Islet precursor cell (in vitro differentiated cells): ENCODE measurements at regions not wholly inside any gene's neighbourhood (a gene's known extent, or its start where the extent isn't known, plus 50 kb on each side); places are given as distances from the start of the nearest gene placed in this dataset.

Experiments
- DNase-seq: peaks from one replicate; pipeline ENCODE4 v3.0.0-alpha.2; 2018

DNA sequence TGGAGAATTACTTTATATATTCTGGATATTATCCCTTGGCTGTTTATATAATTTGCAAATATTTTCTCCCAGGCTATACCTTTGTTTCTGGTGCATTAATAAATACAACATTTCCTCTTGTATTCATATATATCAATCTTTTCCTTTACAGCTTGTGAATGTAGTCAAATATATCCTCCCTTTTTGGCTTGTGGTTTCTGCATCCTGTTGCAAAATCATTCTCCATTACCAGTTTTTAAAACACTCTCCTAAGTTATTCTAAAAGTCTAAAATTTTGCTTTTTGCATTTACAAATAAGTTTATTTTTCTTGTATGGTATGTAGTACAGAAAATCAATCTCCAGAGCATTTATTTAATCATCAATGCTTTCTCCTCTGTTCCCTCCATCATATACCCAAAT is 909.4 kb downstream of the ADGRL2 start:
- DNase-seq = no peak

DNA sequence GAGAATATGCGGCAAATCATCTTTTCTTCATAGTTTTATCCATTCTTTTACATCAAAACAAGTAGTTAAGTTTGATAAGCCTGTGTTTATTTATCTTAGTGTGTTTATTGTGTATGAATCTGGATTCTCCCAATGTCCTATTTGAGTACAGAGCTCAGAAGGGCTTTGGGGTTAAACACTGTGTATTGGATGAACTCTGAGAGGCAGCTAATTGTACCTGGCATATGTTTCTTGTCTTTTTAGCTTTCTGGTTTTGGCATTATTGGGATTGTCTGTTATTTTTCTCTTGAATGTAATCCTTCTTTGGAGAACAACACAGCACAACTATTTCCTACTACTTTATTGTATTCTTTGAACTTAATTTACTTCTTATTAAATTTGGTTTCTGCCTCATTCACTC is 906.9 kb downstream of the ADGRL2 start:
- DNase-seq = no peak

DNA sequence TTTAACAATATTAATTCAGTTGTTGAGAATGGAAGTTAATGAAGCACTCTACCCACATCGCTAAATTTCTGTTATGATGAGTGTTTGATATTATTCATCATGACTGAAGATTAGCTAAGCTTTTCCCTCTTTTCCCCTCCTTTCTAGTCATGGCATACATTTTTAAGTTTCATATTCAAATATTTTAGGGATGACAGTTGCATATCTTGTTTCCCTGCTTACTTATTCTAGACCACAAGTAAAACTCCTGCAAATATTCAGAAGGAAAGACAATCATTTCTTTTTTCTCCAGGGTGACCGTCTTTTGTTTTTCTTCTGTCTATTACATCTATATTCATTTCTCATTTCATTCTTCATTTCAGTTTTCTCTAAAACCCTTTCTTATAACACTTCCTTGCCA is 906.0 kb downstream of the ADGRL2 start:
- no peak for DNase-seq

DNA sequence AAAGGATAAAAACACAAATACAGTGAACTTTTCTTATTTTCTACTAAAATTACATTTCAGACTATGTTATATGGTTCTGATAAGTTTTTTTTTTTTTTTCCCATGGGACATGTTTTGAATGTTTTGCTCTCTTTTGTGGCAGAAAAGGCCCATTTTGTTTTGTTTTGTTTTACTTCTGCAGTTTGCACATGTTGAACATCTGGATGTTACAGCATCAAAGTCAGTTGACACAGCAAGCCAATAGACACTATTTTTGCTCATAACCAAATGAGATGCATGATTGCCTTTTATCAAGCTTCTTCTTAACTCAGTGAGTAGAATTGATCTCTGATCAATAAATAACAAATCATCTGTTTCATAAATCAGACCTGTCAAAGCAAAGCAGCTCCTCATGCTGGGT is 904.2 kb downstream of the ADGRL2 start:
- no peak for DNase-seq

DNA sequence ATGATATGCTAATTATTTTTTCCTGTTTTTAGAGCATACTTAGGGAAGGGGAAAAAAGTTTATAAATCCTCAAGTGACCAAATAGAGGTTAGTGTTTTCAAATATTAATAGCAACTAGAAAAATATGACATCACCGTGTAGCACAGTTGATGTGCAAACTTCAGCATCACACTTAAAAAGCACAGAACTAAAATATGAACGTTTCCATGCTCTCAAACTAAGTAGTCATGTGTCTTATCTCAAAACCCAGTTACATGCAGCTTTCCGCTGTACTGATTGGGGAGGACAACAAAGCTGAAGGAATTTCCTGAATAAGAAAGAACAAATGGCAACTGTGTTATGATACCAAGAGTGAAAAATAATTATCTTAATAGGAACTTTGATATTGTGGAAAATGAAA is 903.7 kb downstream of the ADGRL2 start:
- no peak for DNase-seq

DNA sequence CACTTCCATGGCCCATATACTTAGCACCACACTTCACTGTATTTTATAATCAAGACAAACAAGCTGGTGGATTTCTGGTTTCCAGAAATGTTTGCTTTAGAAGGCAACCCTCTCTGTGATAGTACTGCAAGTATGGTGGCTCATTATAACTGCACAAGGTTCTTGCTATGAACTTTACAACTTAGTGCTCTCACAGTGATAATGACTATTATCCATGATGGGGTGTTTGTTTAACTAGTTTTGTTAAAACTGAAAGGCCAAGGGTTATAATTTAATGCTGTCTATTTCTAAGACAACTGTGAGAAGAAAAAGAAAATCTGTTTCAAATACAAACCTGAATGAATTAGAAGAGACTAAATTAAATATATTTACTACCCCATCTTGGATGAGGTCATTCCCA is 903.2 kb downstream of the ADGRL2 start:
- DNase-seq = no peak

DNA sequence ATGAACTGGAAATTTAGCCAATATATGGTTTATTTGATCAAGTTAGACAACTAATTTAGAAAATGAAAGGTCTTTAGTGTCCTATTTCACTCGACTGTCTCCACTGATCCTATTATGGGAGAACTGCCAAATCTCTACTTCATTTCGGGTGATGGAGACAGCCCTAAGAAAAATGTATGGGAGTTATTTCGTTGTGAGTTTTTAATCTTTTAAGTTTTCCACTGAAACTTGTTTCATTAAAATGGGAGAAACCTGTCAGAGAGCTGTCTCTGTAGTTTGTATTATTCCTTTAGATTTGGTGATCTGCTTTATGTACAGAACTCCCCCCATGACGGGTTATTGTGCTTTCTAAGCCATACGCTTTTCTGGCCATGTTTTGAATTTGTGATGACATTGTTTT is 899.7 kb downstream of the ADGRL2 start:
- no peak for DNase-seq

DNA sequence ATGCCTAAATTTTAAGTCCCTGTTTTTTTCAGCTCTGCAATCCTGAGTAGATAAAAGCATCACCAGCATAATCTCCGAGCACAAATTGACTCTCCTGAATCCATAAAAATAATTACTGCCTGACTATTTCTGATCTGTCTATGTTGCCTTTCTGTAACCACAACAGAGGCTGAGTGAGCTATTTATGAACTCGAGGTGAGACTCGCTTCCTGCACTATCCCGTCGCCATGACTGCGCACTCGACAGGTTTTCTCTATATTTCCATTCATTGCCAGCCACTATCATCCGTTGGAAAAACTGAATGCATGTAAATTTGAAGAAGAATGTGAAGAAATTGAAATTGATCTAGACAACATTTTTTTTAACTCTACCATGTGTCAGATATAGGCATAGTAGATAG is 897.2 kb downstream of the ADGRL2 start:
- DNase-seq = no peak

DNA sequence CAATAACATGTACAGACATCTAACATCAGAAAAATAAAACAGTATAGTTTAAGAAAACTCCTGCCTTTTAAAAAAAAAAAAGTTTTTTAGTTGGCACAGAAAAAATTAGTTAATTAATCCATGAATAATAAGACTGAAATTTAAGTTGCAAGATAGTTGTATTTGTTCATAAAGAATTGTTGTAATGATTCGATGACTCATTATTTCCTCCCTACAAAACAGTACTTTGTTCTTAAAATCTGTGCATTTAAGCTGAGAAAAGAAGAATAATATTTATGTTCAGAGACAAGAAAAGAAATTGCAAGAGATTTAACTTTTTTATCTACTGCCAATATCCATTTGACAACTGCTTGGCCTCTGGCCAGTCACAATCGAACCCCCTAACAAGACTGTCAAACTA is 894.7 kb downstream of the ADGRL2 start:
- no peak for DNase-seq

DNA sequence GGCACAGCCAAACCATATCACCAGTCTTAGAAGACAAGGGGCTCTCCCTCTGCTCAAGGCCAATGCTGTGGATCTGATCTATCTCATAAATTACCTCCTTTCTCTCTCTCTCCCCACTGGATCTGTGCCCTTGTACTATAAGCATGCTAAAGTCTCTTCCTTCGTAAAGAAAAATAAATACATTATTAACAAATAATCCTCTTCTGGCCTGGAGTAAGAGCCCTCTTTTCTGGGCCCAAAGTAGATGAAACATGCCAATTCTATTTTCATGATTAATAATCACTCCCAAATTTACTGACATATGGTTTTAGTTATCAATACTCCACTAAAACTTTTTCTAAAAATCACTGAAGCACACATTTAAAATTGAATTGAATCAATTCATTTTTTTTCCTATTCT is 889.7 kb downstream of the ADGRL2 start:
- no peak for DNase-seq

DNA sequence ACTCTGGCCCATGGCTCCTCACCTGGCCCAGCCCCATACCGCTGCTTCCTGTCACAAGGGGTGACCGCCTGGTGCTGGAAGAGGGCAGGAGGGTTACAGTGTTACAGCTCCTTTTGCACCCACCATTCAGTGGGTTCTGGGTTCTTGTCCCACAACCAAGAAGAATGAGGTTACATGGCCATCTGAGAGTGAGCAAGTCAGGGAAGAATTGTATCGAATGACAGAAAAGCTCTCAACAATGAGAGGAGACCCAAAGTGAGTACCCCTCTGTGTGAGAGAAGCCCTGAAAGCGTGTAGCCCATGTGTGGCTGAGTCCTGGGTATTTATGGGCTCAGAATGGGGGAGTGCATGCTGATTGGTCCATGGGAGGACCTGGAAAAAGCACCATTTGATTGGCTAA is 888.5 kb downstream of the ADGRL2 start:
- DNase-seq = no peak

DNA sequence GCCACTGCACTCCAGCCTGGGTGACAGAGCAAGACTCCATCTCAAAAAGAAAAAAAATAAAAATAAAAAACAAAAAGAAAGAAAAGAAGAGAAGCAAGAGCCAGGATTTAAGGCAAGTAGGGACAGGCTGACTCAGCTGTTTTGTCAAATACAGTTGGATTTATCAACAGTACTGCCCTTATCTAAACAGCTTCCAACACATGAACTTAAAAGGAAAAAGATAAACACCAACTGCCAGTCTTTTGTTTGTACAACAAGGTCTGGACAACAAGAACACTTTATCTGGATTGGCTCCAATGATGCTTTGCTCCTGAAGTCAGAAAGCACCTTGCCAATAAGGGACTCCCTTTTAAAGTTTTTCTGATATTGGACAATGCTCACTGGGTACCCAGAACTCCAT is 886.0 kb downstream of the ADGRL2 start:
- DNase-seq = no peak

DNA sequence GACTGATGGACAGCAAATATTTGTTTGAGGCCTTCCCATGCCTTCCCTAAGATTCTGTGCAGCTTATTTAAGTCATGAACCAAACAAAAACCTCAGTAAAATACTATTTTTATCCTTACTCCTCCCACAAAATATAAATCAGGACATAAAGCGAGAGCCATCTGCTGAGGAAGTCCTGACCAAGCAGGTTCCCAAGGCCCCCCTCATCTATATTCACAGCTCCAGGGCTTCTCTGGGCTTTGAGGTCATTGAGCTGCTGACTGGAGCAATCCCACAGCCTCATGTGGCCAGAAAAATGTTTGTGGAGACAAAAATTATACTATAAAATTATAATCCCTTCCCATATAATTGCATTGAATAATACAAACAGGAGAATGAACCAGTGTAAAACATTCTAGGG is 846.2 kb downstream of the ADGRL2 start:
- DNase-seq = no peak

DNA sequence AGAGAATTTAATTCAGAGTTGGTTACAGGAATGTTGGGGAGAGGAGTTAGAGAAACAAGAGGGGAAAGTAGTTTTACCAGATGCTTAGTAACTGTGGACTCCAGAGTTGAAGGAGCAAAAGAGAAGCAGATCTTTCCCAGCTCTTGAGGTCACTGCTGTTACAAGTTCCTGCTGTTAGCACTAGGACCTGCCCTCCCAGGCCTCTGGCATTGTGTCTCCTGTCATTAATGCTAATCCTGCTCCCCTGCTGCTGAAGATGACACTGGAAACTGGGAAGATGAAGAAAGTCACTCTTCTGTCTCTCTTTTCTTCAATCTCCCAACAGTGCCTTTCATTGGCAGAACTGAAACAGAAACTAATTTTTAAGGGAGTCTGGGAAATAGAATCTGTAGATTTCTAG is 845.6 kb downstream of the ADGRL2 start:
- DNase-seq = no peak

DNA sequence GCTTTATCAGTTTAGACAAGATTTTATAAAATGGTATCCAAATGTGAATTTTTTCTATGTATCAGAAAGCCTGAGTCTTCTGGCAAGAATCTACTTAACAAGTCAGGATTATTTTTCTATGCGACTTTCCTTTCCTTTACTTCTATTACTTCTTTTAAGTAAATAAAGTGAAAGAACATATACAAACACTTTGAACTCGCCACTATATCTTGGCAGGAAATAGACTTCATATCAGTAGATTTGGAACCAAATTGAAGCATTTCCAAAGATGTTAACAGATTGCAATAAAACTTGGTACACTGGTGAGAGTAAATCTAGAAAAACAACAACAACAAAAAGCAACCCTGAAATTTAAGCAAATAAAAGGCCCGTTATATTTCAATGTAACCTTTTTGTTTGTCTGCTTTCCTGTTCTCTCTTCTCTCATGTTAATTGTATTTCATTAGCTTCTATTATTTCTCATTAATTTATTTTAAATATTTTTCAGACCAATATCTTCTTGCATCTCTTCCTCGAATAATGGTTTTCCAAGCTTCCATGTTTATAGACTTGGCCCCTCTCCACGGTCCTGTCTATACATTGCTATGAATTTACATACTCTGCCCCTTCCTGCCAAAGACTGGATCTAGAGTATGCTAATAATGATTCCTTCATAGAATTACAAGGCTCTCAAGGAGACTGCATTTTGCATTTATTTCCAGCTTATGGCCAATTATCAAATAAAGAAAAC is 843.6 kb downstream of the ADGRL2 start:
- DNase-seq = no peak

DNA sequence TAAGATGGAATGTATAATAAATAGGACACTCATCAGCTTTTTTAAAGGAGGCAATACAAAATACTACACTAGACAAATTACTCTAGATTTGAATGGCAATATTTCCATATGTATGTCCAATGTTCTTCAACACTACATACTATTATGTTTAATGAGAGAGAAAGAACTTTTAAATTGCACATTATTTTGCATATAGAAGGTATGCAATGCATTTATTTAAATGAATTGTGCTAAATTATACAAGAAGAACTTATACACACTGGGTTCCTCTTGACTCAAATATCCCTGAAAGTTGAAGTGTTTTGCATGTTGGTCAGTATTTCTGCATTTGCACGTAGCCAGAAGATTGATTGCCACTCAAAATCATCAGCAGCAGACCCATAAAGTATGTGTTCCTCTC is 839.6 kb downstream of the ADGRL2 start:
- DNase-seq = no peak

DNA sequence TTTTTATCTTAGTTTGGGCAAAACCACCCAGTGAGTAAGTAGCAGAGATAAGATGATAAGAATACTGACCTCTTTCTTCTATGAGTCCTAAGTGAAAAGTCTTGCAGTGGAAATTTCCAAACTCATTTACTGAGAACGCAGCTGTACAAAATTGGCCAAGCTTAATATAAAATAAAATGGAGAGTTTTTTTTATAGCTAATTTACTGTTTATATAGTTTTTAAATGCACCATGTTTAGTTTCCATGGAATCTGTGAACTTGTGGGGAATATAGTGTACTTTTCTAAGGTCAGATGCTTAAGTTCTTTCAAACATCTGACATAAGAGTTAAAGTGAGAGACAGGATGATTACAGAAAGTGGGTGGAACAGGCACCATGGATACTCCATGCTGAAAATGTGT is 833.5 kb downstream of the ADGRL2 start:
- DNase-seq = no peak

DNA sequence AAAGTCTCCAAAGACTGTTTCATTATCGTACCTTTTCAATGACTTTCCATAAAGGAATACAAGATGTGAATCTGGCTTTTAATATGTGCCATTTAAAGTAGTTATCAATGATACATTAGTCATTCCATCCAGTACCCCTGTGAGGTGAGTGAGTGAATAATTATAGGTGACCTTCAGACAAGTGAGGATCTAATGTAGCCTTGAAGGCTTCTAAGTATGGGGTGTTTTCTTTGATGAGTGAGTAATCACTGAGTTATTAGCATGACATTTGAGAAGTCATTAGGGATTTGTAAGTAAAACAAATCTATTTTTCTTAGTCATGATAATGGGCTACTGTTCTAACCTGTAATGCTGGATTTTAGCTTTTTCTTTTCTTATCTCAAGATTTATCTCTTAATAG is 831.4 kb downstream of the ADGRL2 start:
- DNase-seq = no peak

DNA sequence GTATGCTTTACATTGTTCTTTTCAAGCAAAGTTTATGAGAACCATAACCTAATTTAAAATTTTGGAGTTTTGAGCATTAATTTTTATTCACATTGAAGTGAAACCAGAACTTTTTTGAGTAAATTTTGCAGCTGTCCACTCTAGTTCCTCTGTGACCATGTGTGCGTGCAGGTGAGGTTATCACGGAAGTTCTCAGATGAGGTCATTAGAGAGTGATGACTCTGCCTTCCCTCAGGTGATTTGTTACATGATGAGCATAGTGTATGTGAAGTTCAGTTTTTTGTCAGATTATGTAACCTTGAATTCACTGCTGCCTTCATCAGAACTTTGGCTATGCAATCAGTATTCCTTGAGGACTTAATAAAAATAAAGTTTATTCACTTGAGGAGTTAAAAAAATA is 828.2 kb downstream of the ADGRL2 start:
- DNase-seq = no peak

DNA sequence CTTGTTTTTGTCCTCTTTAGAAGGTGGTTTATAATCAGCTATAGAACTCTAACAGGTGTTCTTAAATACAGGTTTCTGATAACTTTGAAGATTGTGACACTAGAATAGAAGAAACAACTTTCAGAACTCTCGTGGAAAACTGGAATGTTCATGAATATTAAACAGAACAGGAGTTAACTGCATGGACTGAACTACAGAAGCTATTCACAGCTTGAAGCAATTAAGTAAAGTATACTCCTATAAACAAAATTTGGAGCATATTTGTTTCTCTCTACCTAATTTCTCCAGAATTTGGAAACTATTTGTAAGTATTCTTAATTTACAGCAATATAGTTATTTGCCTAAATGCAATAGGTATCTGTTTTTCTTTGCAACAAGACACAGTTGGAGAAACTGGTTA is 824.8 kb downstream of the ADGRL2 start:
- DNase-seq = no peak

DNA sequence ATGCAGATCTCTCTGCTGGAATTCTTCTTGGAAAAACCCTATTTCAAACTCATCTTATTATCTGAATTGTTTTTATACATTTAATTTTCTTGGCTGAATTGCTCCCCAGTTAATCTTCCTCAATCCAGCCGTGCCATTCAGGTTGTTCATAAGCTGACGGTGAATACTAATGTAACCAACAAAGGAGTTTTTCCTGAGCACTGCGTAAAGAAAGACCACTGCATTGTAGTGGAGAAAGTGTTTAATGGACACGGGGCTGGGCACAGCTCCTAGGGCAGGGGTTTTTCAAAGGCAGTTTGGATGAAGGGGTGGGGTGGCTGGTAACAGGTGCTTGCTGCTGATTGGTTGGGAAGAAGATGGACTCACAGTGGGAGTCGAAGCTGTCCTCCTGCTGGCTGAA is 820.3 kb downstream of the ADGRL2 start:
- no peak for DNase-seq

DNA sequence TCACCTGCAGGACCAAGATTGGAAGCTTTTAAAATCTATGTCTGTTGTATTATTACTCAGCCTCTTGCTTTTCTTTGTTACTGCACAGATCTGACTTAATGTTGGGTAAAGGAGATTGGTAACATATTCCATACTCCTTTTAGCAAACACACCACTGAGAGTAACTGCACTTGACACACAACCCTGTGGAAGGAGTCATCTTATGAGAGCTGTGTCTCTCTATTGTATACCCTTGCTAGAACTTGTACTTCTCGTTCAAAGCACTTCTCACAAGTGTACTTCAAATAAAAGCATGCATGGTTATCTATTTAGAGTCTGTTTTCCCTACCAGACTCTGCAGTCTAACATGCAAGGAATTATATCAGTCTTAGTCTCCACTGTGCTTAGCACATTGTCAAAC is 813.4 kb downstream of the ADGRL2 start:
- DNase-seq = no peak

DNA sequence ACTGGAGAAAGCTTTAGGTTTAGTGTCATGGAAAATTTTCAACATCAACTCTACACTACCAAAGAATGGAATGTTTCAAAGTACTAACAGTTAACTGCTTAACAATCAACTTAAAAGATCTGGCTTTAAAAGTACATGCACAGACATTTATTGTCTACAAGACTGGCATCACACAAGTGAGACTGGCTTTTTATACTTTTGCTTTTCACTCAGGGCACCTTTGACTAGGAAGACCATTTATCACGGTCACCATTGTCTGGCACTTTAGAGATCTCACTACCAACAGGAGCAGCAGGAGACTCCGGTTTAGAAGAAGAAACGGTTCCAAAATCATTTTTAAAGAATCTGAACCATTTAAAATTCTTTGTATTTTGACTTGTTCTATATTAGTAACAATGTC is 812.3 kb downstream of the ADGRL2 start:
- no peak for DNase-seq

DNA sequence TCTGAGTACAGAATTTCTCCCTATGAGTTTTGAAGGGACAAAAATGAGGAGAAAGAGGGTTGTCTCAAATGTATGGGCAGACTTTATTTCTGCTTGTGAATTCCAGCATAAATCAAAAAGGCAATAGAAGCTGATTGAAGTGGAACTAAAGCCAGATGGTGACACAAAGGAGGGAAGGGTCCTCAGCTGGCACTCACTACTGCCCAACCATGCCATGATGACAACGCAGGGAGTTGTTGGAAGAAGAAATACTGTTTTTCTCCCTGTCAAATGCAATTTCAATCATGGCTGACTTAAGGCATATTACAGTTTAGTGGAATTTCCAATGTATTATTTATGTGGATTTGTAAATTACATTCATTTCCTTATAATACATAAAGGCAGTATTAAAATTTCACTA is 805.8 kb downstream of the ADGRL2 start:
- no peak for DNase-seq

DNA sequence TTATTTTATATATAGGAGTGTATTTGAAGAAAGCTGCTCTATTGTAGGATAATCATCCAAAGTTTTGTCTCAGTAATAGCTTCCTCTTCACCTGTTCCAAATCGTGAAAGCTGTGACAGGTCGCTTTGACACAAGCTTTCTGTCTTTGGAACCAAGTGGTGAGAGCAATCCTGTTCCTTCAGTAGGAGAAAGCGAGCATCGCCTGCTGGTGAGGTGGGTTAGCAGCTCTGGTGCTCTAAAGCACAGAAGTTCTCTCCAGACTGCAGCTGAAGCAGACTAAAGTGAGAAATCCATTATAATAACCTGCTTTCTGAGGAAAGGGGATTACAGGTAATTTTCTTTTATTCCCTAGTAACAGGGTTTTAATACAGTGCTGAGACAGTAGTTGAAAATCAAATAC is 803.8 kb downstream of the ADGRL2 start:
- peak; percentile 54 for DNase-seq

DNA sequence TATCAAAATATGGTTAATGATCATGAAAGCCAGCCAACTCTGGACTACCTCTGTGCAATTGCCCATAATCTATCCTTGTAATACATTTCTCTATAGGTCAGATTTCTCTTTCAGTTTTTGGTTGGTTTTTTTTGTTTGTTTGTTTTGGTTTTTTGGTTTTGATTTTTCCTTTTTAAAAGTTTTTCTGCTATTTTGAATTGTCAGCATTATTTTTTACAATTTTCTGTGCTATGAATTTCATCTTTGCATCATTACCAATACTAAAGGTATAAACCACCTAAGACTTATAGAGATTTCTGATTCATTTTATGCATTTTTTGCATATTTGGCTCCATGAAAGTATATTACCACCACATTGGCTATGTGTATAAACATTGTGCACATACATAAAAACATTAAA is 799.6 kb downstream of the ADGRL2 start:
- no peak for DNase-seq
